Right renal cortex interstitium (tissue), 3 donors: ENCODE measurements at regions not wholly inside any gene's neighbourhood (a gene's known extent, or its start where the extent isn't known, plus 50 kb on each side); places are given as distances from the start of the nearest gene placed in this dataset.
A peak's percentile ranks its signal among the peaks of the same experiment; 100 is the strongest.

Source experiments
- DNase-seq, 3 donors: peaks; one replicate each; pipeline ENCODE4 v3.0.0-alpha.2; 2013; ENCODE audit warnings: low read depth in 3 of 3, low spot score in 2 of 3

DNA sequence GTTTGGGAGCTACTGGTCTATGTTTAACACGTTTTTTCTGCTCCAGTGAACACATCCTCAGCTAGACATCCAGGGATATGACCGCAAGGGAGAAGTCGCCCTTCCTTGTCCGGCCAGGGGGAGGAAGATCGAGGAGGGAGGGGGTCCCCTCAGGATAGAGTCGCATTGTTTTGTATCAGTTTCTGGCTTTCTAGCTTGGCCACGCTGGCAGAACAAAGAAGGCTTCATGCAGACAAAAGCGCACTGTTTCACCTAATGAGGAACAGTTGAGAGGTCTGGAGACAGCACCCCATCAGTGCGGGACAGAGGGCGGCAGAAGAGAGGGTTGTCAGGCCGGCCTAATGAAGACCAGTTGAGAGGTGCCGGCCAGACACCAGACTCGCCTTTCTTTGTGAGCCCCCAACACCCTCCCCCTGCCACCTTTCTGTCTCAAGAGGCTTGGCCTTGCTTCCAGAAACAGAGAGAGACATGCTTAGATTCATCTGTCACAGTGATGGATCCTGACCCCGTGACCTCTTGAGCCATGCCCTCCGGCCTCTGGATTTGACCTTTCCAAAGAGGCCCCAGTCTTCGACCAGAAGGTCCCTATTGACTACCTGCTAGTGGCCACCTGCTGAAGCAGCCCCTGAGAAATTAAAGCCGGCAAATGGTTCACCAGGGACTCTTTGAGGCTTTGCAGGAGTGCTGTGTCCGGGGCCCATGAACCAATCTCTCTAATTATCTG lies 254.7 kb upstream of the TBX3 start:
- no peak for DNase-seq

DNA sequence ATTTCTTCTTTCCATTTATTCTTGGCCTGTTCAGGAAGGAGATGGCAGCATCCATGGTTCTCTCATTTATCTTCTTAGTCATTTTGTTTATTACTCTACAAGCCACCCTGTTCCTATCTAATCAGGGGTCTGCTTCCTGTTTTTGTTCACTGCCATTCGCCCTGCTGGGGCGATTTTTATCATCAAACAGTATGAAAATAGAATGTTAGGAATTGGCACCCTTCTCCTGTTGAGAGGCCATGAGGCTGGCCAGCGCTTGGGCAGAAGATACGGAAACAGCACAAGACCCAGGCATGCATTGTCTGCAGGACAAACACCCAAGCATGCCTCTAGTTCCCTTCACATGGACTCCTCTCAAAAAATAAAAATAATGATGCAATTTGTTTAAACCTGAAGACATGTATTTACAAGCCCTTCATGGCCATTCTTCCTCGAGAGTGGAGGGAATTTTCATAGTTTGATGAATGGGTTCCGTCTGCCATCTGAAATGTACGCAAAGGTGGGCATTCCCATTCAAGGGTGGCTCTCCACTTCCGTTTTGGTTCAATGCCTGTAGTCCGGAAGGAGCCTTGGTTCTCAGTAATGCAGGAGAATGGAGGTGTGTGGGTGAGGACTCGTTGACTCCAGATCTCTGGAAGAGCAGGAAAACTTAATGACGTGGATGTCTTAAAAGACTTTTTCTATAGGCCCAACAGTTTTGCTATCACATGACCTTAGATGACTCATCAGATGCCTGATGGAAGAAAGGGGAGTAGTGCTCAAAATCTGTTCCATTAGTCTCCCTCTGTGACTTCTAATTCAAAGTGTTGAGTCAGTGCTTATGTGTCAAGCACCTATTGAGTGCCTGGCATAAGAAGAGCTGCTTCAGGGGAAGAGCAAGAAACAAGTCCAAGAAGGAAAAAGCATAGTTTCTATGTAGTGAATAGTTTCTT lies 252.4 kb upstream of the TBX3 start:
- no peak for DNase-seq

DNA sequence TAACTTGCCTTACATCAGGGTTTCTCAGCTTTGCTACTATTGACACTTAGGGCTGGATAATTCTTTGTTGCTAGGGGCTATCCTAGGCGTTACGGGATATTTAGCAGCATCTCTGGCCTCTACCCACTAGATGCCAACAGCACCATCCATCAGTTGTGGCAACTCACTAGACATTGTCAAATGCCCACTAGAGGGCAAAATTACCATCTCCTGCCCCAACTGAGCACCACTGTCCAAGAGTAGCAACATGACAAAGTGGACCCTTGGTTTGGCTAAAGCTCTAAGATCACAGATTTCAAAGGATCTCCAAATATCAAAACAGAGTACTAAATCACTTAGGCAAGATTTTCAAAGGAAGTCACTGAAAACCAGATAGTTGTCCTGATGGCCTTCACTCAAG lies 251.7 kb upstream of the TBX3 start:
- no peak for DNase-seq

DNA sequence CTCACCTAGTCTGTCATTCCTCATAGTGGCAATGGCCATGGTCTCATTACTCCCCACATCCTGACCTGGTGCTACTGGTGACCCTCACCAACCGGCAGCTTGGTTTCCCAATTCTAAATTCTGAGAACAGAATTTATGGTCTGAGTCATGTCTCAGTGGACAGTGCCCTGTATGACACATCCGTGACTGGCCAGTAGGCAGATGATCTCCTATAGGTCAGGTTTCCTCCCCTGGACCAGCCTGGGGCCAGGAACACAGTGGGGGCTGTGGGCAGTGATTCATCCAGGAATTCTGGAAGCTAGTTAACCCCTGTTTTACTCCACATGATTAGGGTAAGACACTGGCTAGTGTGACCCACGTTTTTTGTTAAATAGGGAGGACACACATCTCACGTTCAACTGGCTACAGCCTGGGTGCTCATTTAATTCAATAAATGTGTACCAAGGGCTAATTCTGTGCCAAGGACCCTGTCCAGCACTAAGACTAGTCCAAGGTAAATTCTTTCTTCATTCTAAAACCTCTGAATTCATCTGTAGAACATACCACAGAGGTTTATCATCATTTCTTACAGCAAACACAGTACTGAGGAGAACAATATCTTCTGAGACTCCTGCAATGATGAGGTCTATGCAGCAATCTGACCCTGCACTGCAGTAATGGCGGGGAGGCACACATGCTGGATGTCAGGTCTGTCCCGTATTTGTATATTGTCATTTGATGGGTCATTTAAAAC lies 249.6 kb upstream of the TBX3 start:
- DNase-seq = no peak

DNA sequence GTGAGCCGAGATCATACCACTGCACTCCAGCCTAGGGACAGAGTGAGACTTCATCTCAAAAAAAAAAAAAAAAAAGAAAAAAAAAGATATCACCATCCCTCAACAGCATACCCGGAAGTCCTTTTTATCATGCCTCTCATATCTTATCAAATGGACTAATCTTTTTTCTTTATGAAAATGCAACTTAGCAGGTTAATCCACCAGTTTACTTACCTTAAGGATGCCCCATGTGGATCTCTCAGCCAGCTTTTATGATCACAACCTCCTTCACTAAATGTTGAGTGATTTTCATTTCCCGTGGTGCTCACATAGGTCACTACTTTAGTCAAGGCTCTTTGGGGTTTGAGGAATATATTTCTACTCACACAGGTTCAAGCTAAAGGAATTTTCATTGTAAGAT lies 248.8 kb upstream of the TBX3 start:
- DNase-seq = no peak

DNA sequence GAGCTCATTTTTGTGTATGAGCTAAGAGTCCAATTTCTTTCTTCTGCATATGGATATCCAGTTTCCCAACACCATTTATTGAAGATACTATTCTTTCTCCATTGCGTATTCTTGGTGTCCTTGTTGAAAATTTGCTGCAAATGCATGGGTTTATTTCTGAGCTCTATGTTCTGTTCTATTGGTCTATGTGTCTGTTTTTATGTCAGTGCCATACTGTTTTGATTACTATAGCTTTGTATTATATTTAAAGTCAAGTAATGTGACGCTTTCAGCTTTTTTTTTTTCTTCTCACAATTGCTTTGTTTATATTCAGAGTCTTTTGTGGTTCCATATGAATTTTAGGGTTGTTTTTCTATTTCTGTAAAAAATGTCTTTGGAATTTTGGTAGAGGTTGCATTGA lies 247.1 kb upstream of the TBX3 start:
- DNase-seq = no peak

DNA sequence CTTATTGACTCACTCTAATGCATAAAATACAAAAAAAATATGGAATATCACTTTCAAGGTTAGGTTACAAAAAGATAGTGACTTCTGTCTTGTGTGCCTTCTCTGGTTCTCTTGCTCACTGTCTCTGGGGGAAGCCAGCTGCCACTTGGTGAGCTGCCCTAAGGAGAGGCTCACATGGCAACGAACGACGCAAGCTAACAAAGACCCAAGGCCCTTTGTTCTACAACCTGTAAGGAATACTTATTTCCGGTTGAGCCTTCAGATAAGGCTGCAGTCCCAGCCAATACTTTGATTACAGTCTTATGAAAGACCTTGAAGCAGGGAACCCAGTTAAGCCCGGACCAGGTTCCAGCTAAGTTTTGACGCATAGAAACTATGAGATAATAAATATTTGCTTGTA lies 242.4 kb upstream of the TBX3 start:
- no peak for DNase-seq

DNA sequence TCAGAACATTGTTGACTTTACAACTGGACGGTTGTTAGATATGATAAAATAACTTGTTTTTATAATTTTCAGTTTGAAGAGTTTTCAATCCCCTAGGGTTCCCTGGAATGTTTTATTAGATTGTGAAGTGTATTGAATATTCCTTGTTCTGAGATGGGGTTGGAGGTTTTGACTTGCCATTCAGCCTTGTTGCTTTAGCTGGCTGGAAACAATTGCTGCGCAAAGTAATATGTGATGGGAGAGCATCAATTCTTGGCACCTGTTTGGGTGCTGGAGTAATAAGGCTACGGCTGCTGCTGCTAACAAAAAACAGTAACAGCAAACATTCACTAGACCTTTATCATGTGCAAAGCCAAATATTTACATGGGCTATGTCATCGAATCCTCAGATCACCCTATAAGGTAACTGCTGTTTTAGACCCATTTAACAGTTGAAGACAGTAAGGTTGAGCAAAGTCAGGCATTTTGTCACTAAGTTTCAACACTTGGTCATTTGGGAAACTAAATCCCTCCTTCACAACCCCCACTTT lies 241.0 kb upstream of the TBX3 start:
- DNase-seq = no peak

DNA sequence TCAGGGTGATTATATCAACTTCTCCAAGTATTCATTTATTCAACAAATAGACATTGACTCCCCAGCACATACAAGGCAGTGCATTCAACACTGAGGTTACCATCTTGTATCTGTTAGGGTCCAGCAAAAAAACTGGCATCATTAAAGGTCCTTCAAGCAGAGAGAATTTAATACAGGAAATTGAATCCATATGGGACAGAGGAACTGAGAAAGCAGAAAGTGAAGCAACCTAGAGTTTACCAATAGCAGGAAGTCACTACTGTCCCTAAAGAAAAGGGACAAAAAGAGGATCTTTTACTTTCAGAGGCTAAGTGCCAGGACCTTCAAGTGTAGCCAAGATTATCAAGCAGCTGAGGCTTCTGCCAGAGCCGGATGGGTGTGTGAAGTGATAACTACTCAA lies 237.8 kb upstream of the TBX3 start:
- DNase-seq = no peak

DNA sequence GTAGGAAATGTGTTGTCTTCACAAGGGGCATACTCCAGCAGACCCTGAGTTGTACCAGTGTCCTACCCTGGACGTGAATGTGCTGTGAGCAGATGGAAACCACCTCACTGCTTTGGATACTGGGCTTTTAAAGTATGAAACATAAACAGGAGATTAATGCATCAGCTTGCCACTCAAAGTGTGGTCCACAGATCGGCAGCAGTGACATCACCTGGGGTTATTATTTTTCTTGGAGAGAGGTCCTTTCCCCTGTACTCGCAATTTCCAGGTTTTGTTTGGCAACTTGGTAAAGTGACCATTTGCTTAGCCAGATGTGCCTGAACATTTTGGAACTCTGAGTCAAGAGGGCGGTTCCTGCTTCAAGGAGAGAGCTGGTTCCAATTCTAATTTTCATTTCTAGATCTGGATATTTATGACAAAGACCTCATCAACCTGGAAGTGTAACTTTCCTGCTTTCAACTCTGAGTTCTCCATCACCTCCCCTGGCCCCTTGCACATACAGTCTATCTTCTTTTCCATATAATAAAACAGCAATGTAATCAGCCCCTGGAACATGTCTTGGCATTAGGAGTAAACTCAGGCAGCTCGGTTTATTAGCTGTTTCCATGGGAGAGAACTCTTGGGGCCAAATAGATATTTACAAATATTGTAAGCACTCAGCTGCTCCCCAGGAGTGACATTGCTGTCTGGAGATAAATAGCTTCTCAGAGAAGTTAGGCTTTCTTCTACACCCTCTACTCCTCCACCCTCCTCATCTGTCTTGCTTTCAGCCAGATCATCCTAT lies 237.0 kb upstream of the TBX3 start:
- no peak for DNase-seq

DNA sequence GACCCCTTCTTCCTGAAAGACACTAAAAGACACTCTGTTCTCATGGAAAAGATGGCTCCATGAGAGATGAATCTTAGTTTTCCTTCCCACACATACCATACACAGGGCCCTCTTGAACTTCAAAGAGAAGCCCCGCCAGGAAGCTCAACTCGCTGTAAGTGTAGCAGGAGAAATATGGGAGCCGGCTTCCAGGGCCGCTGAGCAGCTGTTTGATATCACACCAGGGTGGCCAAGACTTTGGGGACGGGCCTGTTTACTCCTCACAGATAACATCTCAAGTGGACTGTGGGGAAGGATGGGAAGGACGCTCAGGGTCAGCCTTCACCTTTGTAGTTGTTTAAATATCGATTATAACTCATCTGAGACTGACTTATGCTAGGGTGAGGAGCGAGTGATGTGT lies 235.5 kb upstream of the TBX3 start:
- DNase-seq = peak in 2 of 3 donors; percentile 35 to 37

DNA sequence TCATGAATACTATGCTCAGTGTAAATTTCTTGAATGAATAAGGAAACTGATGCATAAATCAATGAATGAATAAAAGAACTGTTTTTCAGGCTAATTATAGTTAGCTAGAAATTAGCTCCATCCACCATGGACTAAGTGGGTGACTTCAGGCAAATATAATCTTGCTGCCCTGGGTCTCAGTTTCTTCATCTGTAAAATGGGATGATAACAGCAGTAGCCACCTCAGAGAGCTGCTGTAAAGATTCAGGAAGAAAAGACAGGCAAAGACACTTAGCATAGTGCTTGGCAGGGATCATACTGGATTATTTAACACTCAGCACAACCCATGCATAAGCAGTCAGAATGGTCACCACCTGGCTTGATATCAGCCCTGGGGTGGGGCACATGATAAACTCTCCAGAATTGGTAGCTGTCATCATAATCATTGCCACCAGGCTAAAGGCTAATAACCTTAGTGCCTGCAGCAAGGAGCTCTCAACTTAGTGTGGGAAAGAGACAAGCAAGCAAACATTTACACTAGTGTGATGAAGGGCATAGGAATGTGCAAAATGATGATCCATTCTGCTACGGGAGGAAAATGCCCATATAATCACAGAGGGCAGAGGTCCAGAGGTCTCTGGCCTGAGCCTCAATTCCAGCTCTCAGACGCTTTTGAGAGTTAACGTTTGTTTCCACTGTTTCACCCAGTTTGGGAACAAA lies 234.7 kb upstream of the TBX3 start:
- no peak for DNase-seq

DNA sequence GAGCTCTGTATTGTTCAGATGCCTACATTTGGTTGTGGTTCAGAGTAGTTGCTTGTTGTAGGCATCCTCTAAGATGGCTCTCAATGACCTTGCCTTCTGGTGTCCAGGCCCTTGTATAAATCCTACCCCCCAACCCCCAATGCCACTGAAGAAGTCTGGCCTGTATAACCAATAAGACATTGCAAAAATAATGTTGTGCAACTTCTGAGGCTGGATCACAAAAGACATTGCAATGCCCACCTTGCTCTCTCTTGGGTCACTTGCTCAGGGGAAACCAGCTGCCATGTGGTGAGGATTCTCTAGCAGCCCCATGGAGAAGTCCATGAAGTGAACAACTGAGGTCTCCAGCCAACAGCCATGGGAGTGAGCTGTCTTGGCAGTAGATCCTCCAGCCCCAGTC lies 234.0 kb upstream of the TBX3 start:
- DNase-seq = no peak

DNA sequence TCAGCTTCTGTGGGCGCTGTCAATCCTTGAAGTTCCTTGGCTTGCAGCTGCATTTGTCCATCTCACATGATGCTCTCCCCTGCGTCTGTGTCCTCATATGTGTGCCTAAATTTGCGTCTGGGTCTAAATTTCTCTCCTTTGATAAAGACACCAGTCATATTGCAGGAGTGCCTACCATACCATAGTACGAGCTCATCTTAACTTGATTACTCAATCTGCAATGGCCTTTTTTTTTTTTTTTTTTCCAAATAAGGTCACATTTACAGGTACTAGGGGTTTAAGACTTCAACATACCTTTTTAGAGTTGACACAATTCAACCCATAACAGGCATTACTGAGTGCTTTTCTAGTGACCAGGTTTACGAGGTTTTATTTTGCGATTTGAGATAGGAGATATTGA lies 233.3 kb upstream of the TBX3 start:
- DNase-seq = no peak

DNA sequence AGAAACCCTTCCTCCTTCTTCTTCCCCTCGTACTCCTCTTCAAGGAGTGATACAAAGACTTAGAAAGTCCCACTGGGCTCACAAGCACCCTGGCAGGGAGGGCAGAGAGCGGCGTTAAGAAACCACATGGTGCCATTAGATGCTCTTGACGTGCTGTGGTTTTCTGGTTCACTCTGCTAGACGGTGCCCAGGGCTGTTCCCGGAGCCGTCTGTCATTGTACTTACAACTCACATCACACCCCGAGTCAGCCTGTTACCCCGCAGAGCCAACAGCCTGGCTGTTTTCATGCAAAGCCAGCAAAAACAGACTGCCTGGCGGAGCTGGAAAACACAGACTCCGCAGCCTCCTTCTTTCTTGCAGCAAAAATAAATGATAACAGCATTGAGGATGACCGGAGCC lies 232.6 kb upstream of the TBX3 start:
- DNase-seq = no peak

DNA sequence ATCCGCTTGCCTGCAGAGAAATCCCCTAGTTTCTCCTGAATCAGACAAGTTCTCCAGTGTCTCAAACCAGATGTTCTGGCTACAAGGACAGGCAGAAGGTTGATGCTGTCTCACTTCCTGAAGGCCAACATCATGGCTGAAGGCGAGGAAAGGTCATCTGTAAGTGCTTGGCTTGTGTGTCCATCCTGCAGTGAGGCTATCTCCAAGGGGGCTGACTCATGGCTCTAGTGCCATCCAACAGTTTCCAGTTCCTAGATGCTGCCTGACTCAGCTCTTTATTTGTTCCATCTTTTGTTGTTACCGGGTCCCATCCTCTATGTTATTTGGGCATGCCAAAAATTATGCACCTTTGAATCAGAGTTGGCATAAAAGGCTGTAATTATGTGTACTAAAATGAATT lies 232.1 kb upstream of the TBX3 start:
- DNase-seq = no peak

DNA sequence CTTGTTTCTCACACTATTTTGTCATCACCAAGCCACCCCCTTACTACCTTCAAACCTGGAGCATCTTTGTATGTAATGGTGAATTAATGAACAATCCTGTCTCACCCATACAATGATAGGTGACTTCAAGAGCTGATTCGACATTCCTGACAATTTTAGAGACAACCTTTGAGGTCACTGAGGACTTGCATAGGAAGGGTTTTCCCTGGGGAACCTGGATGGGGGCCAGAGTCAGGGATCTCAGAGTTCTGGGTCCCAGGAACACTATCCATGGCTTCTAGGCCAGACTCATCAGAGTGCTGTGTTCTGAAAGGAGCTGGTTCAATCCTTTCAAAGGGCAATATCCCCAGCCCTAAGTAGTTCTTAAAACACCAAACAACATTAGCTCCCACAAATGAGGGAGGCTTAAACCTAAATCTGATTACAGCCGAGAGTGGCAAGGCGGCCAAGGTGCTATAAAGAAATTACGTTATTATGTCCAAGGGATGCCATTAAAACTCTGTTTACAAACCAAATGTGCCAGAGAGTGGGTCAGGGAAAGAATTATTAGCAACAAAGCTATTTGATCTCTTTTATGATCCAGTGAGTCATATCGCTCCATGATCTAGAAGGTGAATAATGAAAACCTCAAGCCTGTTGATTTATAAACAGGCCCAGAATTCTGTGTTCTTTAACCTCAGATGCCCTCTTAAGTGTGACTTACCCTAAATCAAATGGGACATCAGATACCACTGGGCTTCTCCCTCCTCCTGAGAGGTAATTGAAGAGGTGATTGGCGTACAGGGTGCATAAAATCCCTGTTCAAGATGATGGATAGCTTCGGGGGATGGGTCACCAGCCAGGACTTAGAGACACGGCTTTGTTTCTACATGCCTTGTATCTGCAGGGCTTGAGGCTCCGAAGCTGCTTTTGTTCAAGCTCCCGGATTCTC lies 230.2 kb upstream of the TBX3 start:
- peak; percentile 40 to 54 (median 47) for DNase-seq

DNA sequence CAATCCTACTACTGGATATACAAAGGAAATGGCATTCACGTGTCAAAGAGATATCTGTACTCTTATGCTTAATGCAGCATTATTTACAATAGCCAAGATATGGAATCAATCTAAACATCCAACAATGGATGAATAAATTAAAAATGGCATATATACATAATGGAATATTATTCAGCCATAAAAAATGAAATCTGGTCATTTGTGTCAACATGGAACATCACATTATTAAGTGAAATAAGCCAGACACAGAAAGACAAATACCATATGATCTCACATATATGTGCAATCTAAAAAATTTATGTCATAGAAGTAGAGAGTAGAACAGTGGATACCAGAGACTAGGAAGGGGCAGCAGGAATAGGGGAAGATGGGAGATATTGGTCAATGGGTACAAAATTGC lies 228.8 kb upstream of the TBX3 start:
- no peak for DNase-seq

DNA sequence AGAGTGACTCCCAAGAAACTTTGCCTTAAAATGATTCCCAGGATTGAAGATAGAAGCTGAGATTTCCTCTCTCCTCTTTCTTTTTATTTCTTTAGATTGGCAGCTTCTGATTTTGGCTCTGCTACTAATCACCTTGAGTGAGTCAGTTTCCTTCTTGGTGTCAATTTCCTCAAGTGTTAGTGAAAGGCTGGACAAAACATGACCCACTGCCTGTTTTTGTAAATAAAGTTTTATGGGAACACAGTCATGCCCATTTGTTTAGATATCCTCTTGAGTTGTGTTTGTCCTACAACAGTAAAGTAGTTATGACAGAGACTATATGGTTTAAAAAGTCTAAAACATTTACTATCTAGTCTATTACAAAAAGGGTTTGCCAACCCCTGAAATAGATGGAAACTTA lies 227.2 kb upstream of the TBX3 start:
- no peak for DNase-seq
